ENCODE measurements at regions not wholly inside any gene's neighbourhood (a gene's known extent, or its start where the extent isn't known, plus 50 kb on each side); places are given as distances from the start of the nearest gene placed in this dataset.
"Not testable (repeated sequence)": the region's sequence is repeated elsewhere in the genome, so short reads cannot be mapped to it uniquely, and the experiment has no call there.

DNA sequence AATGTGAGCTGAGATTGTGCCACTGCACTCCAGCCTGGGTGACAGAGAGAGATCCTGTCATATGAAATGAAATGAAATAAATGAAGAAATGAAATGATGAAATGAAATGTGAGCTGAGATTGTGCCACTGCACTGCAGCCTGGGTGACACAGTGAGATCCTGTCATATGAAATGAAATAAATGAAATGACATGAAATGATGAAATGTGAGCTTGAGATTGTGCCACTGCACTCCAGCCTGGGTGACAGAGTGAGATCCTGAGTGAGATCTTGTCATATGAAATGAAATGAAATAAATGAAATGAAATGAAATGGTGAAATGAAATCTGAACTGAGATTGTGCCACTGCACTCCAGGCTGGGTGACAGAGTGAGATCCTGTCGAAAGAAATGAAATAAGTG is 58.2 kb upstream of the FAN1 start:
- not testable (repeated sequence) for DNase-seq

Data from COR-L47 (cell line).